IMR-90 (cell line): ENCODE measurements at regions not wholly inside any gene's neighbourhood (a gene's known extent, or its start where the extent isn't known, plus 50 kb on each side); places are given as distances from the start of the nearest gene placed in this dataset.

Source experiments
- ATAC-seq: fragments of 200-7000 bp; cut with Tn5 transposase; 2 replicates; pipeline ENCODE4 v1.9.1; 2020; ENCODE audit warnings: low read depth, mild to moderate bottlenecking, moderate library complexity
- BruUV-seq: library from RNA; stranded (reverse); fragments of 400-500 nt; replicated peaks from 2 replicates; lab custom pipeline; 2021; lab: Mats Ljungman, UMichigan
- CTCF ChIA-PET: fragments of 300-600 bp; formaldehyde crosslinking; extraction: SDS; loops from one replicate; lab custom pipeline; 2021; ENCODE audit warnings: antibody characterized with exemption; lab: Yijun Ruan, JAX
- POLR2A ChIA-PET: fragments of 300-600 bp; sonication (Branson Sonifier 250); formaldehyde crosslinking; loops from one replicate; lab custom pipeline; 2022; ENCODE audit warnings: antibody characterized with exemption; ENCODE audit not compliant: unreplicated experiment; lab: Charles Lee
- DNase-seq: peaks from one replicate; pipeline ENCODE4 v3.0.0; 2013
- H2AFZ ChIP-seq: replicated peaks from 2 replicates; pipeline ENCODE3; 2013; ENCODE audit warnings: low read length, mild to moderate bottlenecking; ENCODE audit not compliant: poor library complexity
- H2AK5ac ChIP-seq: 2 replicates; pipeline ENCODE4 v1.6.1; 2013; ENCODE audit warnings: low read depth, low read length, inconsistent platforms
- H2AK9ac ChIP-seq: replicated peaks from 2 replicates; pipeline ENCODE3; 2013; ENCODE audit warnings: mild to moderate bottlenecking, low read depth, low read length, moderate library complexity; ENCODE audit not compliant: poor library complexity
- H2BK120ac ChIP-seq: 2 replicates; pipeline ENCODE4 v1.6.1; 2013; ENCODE audit warnings: low read depth, low read length, inconsistent platforms
- H2BK15ac ChIP-seq: 3 replicates; pipeline ENCODE4 v1.6.1; 2013; ENCODE audit warnings: low read depth, low read length, inconsistent platforms
- H2BK20ac ChIP-seq: 2 replicates; pipeline ENCODE4 v1.6.1; 2013; ENCODE audit warnings: low read depth, mild to moderate bottlenecking, inconsistent platforms, low read length, moderate library complexity
- H2BK5ac ChIP-seq: 2 replicates; pipeline ENCODE4 v1.6.1; 2013; ENCODE audit warnings: mild to moderate bottlenecking, low read depth, low read length, inconsistent platforms; ENCODE audit not compliant: poor library complexity, severe bottlenecking
- H3K14ac ChIP-seq: replicated peaks from 2 replicates; pipeline ENCODE4 v1.6.1; 2013; ENCODE audit warnings: low read depth, low read length, inconsistent platforms
- H3K18ac ChIP-seq: 2 replicates; pipeline ENCODE4 v1.6.1; 2013; ENCODE audit warnings: low read depth, low read length, control low read depth
- H3K23ac ChIP-seq: 2 replicates; pipeline ENCODE4 v1.6.1; 2013; ENCODE audit warnings: low read depth, low read length, inconsistent platforms
- H3K27ac ChIP-seq: 2 replicates; pipeline ENCODE4 v1.5.1; 2013; ENCODE audit warnings: mild to moderate bottlenecking, control low read depth, low read length; ENCODE audit not compliant: insufficient read depth
- H3K27me3 ChIP-seq: 2 replicates; pipeline ENCODE4 v1.6.1; 2013; ENCODE audit warnings: low read length; ENCODE audit not compliant: control insufficient read depth, insufficient read depth
- H3K36me3 ChIP-seq: 2 replicates; pipeline ENCODE4 v1.6.1; 2013; ENCODE audit warnings: low read length, mixed read lengths; ENCODE audit not compliant: control insufficient read depth, insufficient read depth
- H3K4ac ChIP-seq: 2 replicates; pipeline ENCODE4 v1.6.1; 2013; ENCODE audit warnings: low read depth, low read length, inconsistent platforms
- H3K4me1 ChIP-seq: 2 replicates; pipeline ENCODE4 v1.6.1; 2013; ENCODE audit warnings: low read length, mixed read lengths; ENCODE audit not compliant: control insufficient read depth, insufficient read depth
- H3K4me2 ChIP-seq: 2 replicates; pipeline ENCODE4 v1.6.1; 2013; ENCODE audit warnings: low read depth, mild to moderate bottlenecking, control low read depth, low read length, moderate library complexity
- H3K4me3 ChIP-seq: 2 replicates; pipeline ENCODE4 v1.5.1; 2013; ENCODE audit warnings: low read depth, mild to moderate bottlenecking, control low read depth, low read length, moderate library complexity; ENCODE audit not compliant: insufficient read depth
- H3K56ac ChIP-seq: 2 replicates; pipeline ENCODE4 v1.6.1; 2013; ENCODE audit warnings: low read length, inconsistent platforms; ENCODE audit not compliant: insufficient read depth; ENCODE audit errors: extremely low read depth
- H3K79me1 ChIP-seq, 2 experiments: 2 replicates each; pipeline ENCODE4 v1.6.1; 2013; ENCODE audit warnings: low read length in 2 of 2, inconsistent platforms in 1 of 2, low read depth in 1 of 2
- H3K9ac ChIP-seq: 2 replicates; pipeline ENCODE4 v1.6.1; 2013; ENCODE audit warnings: low read depth, low read length, control low read depth
- H3K9me1 ChIP-seq: 2 replicates; pipeline ENCODE4 v1.6.1; 2013; ENCODE audit warnings: low read length, inconsistent platforms; ENCODE audit not compliant: insufficient read depth
- H3K9me3 ChIP-seq: 2 replicates; pipeline ENCODE4 v1.6.1; 2013; ENCODE audit warnings: low read length; ENCODE audit not compliant: control insufficient read depth, insufficient read depth
- H4K20me1 ChIP-seq: 2 replicates; pipeline ENCODE4 v1.6.1; 2013; ENCODE audit warnings: low read length, inconsistent platforms; ENCODE audit not compliant: insufficient read depth
- H4K5ac ChIP-seq: 2 replicates; pipeline ENCODE4 v1.6.1; 2013; ENCODE audit warnings: mild to moderate bottlenecking, low read depth, low read length, control low read depth
- H4K8ac ChIP-seq, 2 experiments: 2 replicates each; pipeline ENCODE4 v1.6.1; 2013; ENCODE audit warnings: low read depth in 2 of 2, low read length in 2 of 2, control low read depth in 1 of 2, inconsistent platforms in 1 of 2
- H4K91ac ChIP-seq: 2 replicates; pipeline ENCODE4 v1.6.1; 2013; ENCODE audit warnings: low read depth, low read length, inconsistent platforms; ENCODE audit not compliant: insufficient read depth
- BHLHE40 ChIP-seq: fragments of 150-350 bp; IDR thresholded peaks from 2 replicates; pipeline ENCODE4 v1.6.1; 2016; ENCODE audit warnings: mild to moderate bottlenecking, low read depth, low read length
- MAZ ChIP-seq: IDR thresholded peaks from 2 replicates; pipeline ENCODE4 v1.6.1; 2012; ENCODE audit warnings: low read depth, mild to moderate bottlenecking, low read length, improper control_type of control experiment, moderate library complexity, borderline replicate concordance
- MXI1 ChIP-seq: IDR thresholded peaks from 2 replicates; pipeline ENCODE4 v1.6.1; 2012; ENCODE audit warnings: low read depth, mild to moderate bottlenecking, low read length, moderate library complexity, borderline replicate concordance
- POLR2A ChIP-seq: IDR thresholded peaks from 2 replicates; pipeline ENCODE4 v1.6.1; 2012; ENCODE audit warnings: mild to moderate bottlenecking, low read depth, low read length
- RAD21 ChIP-seq: IDR thresholded peaks from 2 replicates; pipeline ENCODE4 v1.6.1; 2012; ENCODE audit warnings: low read length, improper control_type of control experiment
- RCOR1 ChIP-seq: IDR thresholded peaks from 2 replicates; pipeline ENCODE4 v1.6.1; 2012; ENCODE audit warnings: mild to moderate bottlenecking, low read length, improper control_type of control experiment; ENCODE audit not compliant: insufficient replicate concordance
- SMC3 ChIP-seq: fragments of 150-350 bp; IDR thresholded peaks from 2 replicates; pipeline ENCODE4 v1.6.1; 2016; ENCODE audit warnings: low read depth, mild to moderate bottlenecking, antibody characterized with exemption, low read length, moderate library complexity
- WGBS, 2 experiments: methylation state at CpG; one replicate each; pipeline versions ENCODE4 v1.1.5 to v1.1.7; 2013; ENCODE audit warnings: missing lambda C conversion rate in 2 of 2; ENCODE audit not compliant: insufficient read length in 1 of 2; ENCODE audit errors: extremely low coverage in 2 of 2; 5-methylcytosine and 5-hydroxymethylcytosine counted together
- dilution Hi-C: fragments of 300-500 bp; cut with HindIII; formaldehyde crosslinking; loops from one replicate; pipeline ENCODE4 v1.14.3; 2018; ENCODE audit warnings: low sequenced_read_pairs; ENCODE audit not compliant: unreplicated experiment
- in situ Hi-C: fragments of 300-500 bp; cut with MboI; formaldehyde crosslinking; loops from 3 replicates; pipeline ENCODE4 v1.14.3; 2019; ENCODE audit warnings: low sequenced_read_pairs, inconsistent platforms, mixed read lengths
- intact Hi-C: fragments of 100-400 bp; cut with micrococcal nuclease; formaldehyde crosslinking; loops from 2 replicates; pipeline ENCODE4 v1.10.0; 2022

GRCh38 chr5:101838435-101838834 lies 457.6 kb downstream of the SLCO4C1 start:
- CTCF ChIA-PET = no interaction called here
- Histone ChIP-seq H3K9me1 (no peaks in the 10 kb centered on the region), H4K5ac (no peak overlapping the region), H2AFZ (no peak overlapping the region), H3K14ac (no peak overlapping the region), H3K79me1 (no peaks in the 10 kb centered on the region), H4K20me1 (no peaks in the 10 kb centered on the region), H2BK5ac (no peak overlapping the region), H2BK20ac (no peak overlapping the region), H2AK5ac (no peak overlapping the region), H3K36me3 (no peaks in the 10 kb centered on the region), H3K4ac (no peak overlapping the region), H3K9me3 (no peaks in the 10 kb centered on the region; the same call in 1 of the 2 replicates), H4K91ac (no peak overlapping the region), H3K23ac (no peak overlapping the region), H3K27me3 (no peaks in the 10 kb centered on the region), H3K4me2 (no peak overlapping the region), H3K56ac (no peak overlapping the region), H3K27ac (no peak overlapping the region), H3K4me3 (no peak overlapping the region), H2AK9ac (no peak overlapping the region), H2BK120ac (no peak overlapping the region), H3K9ac (no peak overlapping the region), H2BK15ac (no peak overlapping the region), H3K4me1 (no peaks in the 10 kb centered on the region), H4K8ac (no peak overlapping the region), H3K18ac (no peak overlapping the region)
- intact Hi-C loops (no loop called here), dilution Hi-C loops (no loop called here), in situ Hi-C loops (no loop called here)
- no peak for TF ChIP-seq MXI1
- no peak for TF ChIP-seq RCOR1
- TF ChIP-seq RAD21 = no peak
- no peak for TF ChIP-seq SMC3
- no peak for TF ChIP-seq MAZ
- no peak for TF ChIP-seq BHLHE40
- no peak for TF ChIP-seq POLR2A
- no CpG with 5 or more reads among the region's 5 CpGs for WGBS, 2 experiments
- peak; percentile 1 for DNase-seq
- no TSS peak for BruUV-seq
- POLR2A ChIA-PET = no interaction called here
- ATAC-seq = no peak
